Calu3 (cell line): ENCODE measurements at regions not wholly inside any gene's neighbourhood (a gene's known extent, or its start where the extent isn't known, plus 50 kb on each side); places are given as distances from the start of the nearest gene placed in this dataset.

Experiments used
- BruUV-seq: library from RNA; stranded (reverse); fragments of 400-500 nt; replicated peaks from 2 replicates; lab custom pipeline; 2021; lab: Mats Ljungman, UMichigan
- CTCF ChIA-PET: fragments of 300-600 bp; sonication (Branson Sonifier 250); formaldehyde crosslinking; loops from one replicate; lab custom pipeline; 2022; ENCODE audit warnings: antibody characterized with exemption; lab: Charles Lee
- DNase-seq: peaks from one replicate; pipeline ENCODE4 v3.0.0; 2022
- H3K27ac Mint-ChIP-seq: one replicate; pipeline ENCODE4 v1.8.0; 2022; ENCODE audit warnings: mixed read lengths; ENCODE audit not compliant: unreplicated experiment
- H3K27me3 Mint-ChIP-seq: one replicate; pipeline ENCODE4 v1.8.0; 2022; ENCODE audit warnings: mixed read lengths; ENCODE audit not compliant: unreplicated experiment
- H3K36me3 Mint-ChIP-seq: one replicate; pipeline ENCODE4 v1.8.0; 2022; ENCODE audit warnings: mild to moderate bottlenecking, moderate library complexity, mixed read lengths; ENCODE audit not compliant: insufficient read depth, unreplicated experiment
- H3K4me1 Mint-ChIP-seq: one replicate; pipeline ENCODE4 v1.8.0; 2022; ENCODE audit warnings: mild to moderate bottlenecking, low read depth, mixed read lengths; ENCODE audit not compliant: unreplicated experiment
- H3K4me3 Mint-ChIP-seq: one replicate; pipeline ENCODE4 v1.8.0; 2022; ENCODE audit warnings: mild to moderate bottlenecking, low read depth, moderate library complexity, mixed read lengths; ENCODE audit not compliant: unreplicated experiment
- H3K9me3 Mint-ChIP-seq: one replicate; pipeline ENCODE4 v1.8.0; 2022; ENCODE audit warnings: low read depth, mixed read lengths; ENCODE audit not compliant: unreplicated experiment
- CTCF ChIP-seq: fragments of 200-600 bp; IDR thresholded peaks from one replicate; pipeline ENCODE4 v1.8.0; 2022; ENCODE audit warnings: antibody characterized with exemption; ENCODE audit not compliant: unreplicated experiment
- intact Hi-C: fragments of 100-400 bp; cut with micrococcal nuclease; formaldehyde crosslinking; loops from one replicate; pipeline ENCODE4 v1.10.0; 2022; ENCODE audit not compliant: unreplicated experiment

GRCh38 chr4:151921386-151921785 is 160.6 kb upstream of the GATB start:
- no peaks in the 10 kb centered on the region for H3K4me1 Mint-ChIP-seq
- intact Hi-C loops, result no loop called here
- peaks cover under 1% of the 10 kb centered on the region for H3K9me3 Mint-ChIP-seq
- no peak overlapping the region for H3K27ac Mint-ChIP-seq
- DNase-seq, result no peak
- no peak overlapping the region for H3K4me3 Mint-ChIP-seq
- TF ChIP-seq CTCF, result no peak
- no TSS peak for BruUV-seq
- H3K27me3 Mint-ChIP-seq, result peaks cover 36% of the 10 kb centered on the region
- CTCF ChIA-PET, result no interaction called here
- no peaks in the 10 kb centered on the region for H3K36me3 Mint-ChIP-seq

- no TSS peak for BruUV-seq
These were observed 156.4 kb upstream of the GATB start for GRCh38 chr4:151917145-151917734.

GRCh38 chr4:151912632-151913031 is 151.8 kb upstream of the GATB start:
- CTCF ChIA-PET, result no interaction called here
- no TSS peak for BruUV-seq
- H3K27ac Mint-ChIP-seq, result no peak overlapping the region

More at GRCh38 chr4:151917145-151917734, 156.4 kb upstream of the GATB start:
- no peak overlapping the region for H3K27ac Mint-ChIP-seq
- CTCF ChIA-PET, result no interaction called here
- no peak overlapping the region for H3K4me3 Mint-ChIP-seq
- intact Hi-C loops, result no loop called here
- peaks cover 20% of the 10 kb centered on the region for H3K27me3 Mint-ChIP-seq
- TF ChIP-seq CTCF, result no peak
- H3K9me3 Mint-ChIP-seq, result no peaks in the 10 kb centered on the region
- no peaks in the 10 kb centered on the region for H3K36me3 Mint-ChIP-seq
- no peaks in the 10 kb centered on the region for H3K4me1 Mint-ChIP-seq
- no peak for DNase-seq

GRCh38 chr4:151911970-151912369 is 151.2 kb upstream of the GATB start:
- Mint-ChIP-seq H3K27me3 (peaks cover 57% of the 10 kb centered on the region), H3K4me3 (no peak overlapping the region), H3K36me3 (no peaks in the 10 kb centered on the region), H3K27ac (no peak overlapping the region), H3K4me1 (no peaks in the 10 kb centered on the region), H3K9me3 (no peaks in the 10 kb centered on the region)
- DNase-seq, result no peak
- intact Hi-C loops, result no loop called here
- TF ChIP-seq CTCF, result no peak
- BruUV-seq, result no TSS peak
- CTCF ChIA-PET, result no interaction called here

More at GRCh38 chr4:151912632-151913031, 151.8 kb upstream of the GATB start:
- intact Hi-C loops, result no loop called here
- Mint-ChIP-seq H3K4me1 (no peaks in the 10 kb centered on the region), H3K9me3 (no peaks in the 10 kb centered on the region), H3K36me3 (no peaks in the 10 kb centered on the region), H3K27me3 (peaks cover 51% of the 10 kb centered on the region), H3K4me3 (no peak overlapping the region)
- DNase-seq, result no peak
- no peak for TF ChIP-seq CTCF
